Dermis blood vessel endothelial cell (primary cell): ENCODE measurements at regions not wholly inside any gene's neighbourhood (a gene's known extent, or its start where the extent isn't known, plus 50 kb on each side); places are given as distances from the start of the nearest gene placed in this dataset.

ENCODE experiments used
- DNase-seq: peaks from one replicate; pipeline ENCODE4 v3.0.0; 2010

DNA sequence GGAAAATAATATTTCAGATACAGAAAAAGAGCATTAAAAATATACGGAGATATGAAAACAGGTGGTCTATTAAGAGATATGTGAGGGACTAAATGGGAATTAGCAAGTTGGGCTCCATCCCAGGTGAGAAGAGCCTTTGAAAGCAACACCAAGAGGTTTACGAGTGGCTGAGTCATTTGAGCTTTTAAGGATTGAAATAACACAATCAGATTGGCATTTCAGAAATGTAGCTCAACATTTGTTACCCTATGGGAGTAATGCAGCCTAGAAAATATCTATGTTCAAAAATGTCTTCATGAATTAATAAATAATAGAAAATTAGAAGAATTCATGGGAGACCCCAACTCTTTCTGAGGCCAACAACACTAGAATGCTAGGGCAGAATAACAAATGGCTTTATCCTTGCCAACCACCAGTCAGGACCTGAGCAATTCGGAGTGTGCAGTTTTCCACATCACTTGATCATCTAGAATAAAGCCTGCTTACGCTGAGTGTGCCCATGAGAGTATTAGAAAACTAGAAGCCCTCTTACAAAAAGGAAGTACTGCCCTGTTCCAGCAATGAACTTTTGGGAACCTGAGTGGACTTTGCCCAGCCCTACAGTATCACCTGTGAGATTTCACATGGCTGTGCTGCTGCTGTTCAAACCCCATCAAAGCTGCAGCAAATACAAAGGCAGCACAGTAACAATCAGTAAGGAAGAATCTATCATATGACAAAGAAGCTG is 538.0 kb upstream of the CAMK1G start:
- DNase-seq: no peak

DNA sequence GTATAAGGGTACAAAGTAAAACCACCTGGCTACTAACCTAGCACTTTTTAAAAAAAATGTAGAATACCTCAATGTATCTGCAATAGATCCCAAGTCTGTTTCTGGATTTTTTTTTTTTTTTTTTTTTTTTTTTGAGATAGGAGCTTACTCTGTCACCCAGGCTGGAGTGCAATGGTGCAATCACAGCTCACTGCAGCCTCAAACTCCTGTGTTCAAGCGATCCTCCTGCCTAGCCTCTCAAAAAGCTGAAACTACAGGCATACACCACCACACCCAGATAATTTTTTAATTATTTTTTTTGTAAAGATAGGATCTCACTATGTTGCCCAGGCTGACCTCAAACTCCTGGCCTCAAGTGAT is 537.5 kb upstream of the CAMK1G start:
- no peak for DNase-seq

DNA sequence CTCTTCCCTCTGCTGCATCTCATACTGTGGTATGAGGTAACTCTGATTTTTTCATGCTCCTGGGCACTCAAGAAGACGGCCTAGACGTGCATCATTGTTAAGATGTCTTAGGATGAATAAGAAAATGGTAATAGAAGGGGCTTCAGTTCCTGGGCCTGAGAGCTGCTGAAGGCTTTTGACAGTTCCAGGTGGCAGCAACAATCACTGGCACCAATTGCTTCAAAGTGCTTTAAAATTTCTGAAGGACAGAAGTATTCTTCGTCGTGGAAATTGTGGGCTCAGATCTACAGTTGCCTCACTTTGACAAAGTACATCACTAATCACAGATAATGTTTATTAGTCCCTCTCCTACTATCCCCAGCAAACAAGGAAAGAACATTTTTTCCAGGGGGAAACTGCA is 536.6 kb upstream of the CAMK1G start:
- no peak for DNase-seq

DNA sequence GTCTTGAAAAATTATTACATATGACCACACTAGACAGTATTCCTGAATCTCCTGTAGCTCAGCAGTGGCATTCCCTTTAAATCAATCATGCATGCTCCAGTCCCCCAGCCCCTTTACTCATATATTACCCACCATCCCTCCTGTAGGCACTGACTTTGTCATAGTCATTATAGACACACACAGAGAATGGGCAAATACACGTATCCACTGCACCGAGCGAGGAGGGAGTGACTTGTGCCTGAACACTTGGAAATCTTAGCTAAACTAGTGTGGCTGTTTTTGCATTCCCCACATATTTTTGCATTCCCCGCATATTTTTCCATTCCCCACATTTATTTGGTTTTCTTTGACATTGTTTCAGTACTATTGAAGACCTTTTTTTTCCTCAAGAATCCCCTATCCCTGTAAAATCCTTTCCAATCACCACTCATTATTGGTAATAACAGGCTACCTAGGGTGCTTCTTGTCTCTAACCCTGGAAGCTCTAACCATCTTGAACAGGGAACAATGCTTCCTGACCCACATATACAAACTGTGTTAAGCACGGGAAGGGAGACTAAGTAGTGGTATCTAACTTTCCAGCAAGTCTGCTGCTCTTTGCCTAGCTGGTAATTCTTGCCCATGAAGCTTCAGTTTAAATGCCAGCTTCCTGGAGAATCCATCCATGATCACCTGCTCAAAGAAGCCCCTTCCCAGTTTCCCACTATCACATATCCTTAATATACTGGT is 534.4 kb upstream of the CAMK1G start:
- DNase-seq: no peak

DNA sequence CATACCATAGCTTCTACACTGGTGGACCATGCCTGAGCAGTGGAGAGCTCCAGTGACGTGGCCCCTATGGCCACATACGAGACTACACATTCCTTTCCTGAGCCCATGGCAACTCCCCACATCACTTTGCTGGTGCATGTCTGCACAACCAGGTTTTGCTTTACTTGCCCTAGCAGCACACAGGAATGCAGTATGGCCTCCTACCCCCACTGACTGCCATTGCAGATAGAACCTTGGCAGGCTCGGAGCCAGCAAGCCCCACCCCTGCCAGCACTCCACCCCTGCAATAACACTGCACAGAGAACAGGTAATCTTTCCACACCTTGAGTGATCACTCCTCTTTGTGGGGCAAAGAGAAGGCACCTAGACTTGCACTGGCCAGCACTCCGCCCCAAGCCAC is 531.9 kb upstream of the CAMK1G start:
- no peak for DNase-seq

DNA sequence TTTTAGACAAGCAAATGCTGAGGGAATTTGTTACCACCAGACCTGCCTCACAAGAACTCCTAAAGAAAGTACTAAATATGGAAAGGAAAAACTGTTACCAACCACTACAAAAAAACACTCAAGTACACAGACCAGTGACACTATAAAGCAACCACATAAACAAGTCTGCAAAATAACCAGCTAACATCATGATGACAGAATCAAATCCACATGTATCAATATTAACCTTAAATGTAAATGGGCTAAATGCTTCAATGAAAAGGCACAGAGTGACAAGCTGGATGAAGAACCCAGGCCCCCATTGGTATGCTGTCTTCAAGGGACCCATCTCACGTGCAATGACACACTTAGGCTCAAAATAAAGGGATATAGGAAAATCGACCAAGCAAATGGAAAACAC is 529.9 kb upstream of the CAMK1G start:
- DNase-seq: no peak

DNA sequence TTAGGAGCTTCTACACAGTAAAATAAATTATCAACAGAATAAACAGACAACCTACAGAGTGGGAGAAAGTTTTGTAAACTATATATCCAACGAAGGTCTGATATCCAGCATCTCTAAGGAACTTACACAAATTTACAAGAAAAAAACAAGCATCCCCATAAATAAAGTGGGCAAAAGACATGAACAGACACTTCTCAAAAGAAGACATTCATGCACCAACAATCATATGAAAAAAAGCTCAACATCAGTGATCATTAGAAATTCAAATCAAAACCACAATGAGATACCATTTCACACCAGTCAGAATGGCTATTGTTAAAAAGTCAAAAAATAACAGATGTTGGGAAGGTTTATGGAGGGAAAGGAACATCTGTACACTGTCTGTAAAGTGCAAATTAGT is 526.4 kb upstream of the CAMK1G start:
- DNase-seq: no peak

DNA sequence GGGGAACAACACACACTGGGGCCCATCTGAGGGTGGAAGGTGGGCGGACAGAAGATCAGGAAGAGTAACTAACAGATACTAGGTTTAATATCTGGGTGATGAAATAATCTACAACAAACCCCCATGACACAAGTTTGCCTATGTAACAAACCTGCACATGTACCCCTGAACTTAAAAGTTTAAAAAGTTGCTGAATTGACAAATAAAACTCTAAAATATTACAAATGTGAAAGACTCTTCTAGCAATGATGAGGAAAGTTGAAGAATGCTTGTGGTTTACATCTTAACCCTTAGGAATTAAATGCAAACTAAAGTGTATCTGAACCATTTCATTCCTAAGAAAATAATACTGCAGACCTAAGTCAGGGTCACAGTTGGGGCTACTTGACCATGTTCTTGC is 525.6 kb upstream of the CAMK1G start:
- no peak for DNase-seq

DNA sequence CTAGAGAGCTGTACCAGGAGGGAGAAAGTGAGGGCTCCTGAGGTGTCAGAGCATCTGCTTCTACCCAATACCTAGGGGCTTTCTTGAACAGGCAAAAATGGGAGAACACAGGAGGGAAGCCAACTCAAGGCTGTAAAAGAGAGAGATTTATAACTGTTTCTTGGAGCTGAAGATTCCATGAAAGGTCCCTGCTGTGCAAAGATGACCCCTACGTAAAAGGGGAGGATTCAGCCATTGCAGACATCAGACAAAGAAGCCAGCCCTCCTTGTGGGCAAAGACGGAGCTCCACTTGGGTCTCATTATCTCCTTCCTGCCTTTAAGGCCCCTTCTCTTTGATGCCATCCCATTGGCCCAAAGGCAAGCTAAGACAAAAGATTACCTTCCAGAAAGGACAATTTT is 524.1 kb upstream of the CAMK1G start:
- no peak for DNase-seq

DNA sequence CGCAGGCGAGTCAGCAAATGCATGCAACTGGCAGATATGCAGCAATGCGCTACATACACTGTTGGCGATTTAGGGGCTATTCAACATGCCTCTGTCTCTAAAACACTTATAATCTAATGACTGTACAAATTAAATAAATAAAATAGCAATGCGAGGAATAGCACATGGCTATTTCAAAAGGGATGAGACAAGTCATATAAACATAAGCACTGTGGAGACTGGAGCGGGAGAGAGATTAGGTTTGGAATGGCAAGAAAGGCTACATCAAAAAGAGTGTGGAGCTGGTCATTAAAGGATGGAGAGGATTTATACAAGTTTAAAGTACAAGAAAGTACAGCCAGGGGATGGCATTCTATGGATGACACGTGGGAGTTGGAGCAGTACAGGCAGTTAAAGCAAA is 523.5 kb upstream of the CAMK1G start:
- DNase-seq: no peak

DNA sequence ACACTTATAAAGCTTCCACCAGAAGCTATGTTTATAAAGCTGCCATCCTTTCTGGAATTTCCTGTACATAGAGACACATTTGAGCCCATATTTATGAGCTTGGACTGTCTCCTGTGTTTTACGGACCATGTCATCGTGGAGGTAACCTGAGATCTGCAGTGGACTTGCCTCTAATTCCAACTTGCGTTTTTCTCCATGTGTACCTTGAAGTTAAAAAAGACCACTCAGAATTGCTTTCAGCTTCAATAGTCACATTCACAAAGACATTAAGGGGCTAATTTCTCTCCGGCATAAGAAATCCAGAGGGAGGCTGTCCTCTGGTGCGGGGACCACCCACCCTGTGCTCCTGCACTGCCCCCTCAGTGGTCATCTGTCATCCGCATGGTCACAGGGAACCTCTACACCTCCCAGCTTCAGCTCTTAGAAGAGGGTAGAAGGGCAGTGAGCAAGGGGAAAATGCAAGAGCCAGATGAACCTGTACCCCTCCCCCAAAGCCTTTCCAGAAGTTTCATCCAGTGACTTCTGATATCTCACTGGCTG is 521.4 kb upstream of the CAMK1G start:
- DNase-seq: no peak

DNA sequence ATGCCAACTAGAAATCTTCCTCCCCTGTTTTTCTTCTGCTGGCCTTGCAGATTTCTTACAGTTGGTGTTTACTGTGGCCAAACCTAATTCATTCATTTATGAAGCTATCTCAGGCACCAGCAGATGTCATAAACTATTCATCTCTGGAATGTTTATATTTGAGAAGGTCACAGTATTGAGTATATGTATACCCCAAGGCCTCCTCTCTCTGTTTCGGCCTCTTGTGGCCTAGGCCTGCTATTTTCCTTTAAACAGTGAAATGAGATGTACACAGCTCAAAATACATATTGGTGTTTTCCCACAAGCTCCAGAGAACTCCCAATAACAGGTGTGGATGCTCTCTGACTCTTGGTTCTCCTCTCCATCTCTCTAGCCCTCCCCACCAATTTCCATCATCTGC is 520.7 kb upstream of the CAMK1G start:
- no peak for DNase-seq

DNA sequence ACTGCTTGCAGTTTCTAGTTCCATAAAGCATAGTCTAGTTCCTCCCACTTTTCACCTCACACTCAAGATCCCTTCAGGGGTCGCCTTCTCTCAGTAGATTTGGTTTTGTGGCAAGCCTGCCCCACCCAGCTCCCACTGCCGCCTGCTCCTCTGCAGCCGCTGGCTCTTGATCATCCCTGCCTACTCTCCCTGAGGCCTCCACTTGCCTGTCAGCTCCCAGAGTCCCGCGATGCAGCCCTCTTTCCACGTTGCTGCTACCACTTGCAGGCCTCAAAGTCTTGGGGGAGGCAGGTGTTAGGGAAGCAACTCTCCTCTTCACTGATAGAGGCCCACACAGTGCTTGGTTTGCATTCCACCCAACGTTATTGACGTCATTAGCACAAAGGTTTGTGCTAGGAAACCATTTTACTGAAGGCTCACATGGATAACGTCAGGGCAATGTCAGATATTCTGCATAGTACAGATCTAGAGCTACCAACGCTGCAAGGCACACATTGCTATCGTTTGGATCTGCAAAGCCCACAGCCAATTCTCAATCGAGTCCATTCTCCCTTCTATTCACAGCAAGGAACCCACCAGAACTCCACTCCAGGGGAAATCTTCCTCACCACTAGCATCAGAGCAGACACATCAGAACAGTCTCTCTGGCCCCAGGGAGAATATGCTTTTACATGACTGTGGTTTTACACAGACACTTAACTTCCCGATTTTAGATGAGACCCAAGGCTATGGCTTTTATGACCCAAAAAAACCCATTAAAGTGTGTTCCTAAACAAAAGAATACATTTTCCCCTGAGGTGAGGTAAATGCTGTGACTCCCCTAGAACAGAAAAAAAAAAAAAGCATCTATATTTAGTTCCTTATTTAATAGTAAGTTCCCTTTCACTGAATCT is 519.5 kb upstream of the CAMK1G start:
- DNase-seq: no peak

DNA sequence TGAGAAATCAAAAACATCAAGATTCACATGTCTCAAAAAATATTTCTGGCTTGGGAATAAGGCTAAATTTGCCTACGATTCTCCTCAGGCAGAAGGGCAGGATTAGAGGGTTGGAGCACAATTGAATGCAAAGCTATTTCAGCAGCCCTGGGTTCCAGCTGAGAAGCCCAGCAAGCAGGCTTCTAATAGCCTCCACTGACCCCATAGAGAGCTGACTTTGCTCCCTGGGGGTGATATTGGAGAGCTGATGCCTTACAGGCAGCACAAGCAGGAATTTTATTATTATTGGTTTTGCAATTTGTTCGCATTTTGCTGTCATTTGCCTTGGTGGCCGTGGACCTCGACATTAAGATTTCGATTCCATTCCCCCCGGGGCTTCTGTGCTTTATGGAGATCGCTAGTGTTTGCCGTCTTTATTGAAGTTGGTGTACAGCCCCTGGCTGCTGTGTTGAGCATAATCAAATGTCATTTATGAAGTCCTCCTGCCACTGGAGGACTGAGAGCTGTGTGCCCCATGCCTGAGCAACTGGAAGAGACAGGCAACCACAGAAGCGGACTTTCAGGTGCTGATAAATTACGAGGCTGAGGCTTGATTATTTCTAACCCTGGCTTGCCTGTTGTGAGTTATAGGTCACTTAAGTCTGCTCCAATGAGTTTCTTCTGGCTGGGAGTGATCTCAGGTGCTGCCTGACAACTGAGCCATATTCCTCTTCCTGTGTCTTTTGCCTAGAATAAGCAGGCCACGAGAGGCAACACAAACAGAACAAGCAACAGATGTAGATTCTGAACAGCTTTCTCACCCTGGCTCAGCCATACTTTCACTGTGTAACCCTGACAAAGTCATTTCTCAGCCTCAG is 518.4 kb upstream of the CAMK1G start:
- DNase-seq: no peak

DNA sequence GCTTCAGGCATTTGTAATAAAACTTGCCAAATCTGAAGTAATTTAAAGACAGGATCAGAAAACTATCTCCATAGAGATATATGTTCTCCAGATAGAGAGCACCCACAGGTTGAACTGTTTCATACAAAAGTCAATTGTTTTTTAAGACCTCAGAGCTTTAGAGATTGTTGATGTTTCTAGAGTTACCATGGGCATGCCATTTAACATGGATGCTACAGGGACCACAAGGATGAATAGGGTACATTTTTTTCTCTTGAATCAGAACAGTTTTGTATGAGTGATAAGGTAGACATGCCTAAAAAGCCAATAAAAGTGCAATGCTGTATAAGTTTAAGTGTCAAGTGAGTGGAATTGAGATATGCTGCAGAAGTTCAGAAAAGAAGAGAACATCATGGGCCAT is 511.0 kb upstream of the CAMK1G start:
- DNase-seq: no peak

DNA sequence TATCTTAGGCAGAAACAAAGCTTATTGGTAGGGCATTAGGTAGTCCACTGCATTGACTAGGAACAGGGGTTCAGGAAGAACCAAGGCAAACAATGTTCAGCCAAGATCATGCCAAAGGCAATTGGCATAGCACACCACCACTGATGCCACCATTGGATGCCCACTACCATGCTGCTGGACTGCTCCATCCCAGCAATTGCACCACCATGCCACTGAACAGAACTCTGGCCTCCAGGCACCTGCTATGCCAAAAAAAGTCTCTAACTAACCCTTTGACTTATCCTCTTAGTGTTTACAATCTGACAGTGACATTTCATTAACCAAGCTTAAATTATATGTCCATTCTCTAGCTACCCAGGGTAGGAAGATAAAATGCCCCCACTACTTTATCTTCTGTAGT is 509.6 kb upstream of the CAMK1G start:
- DNase-seq: no peak

DNA sequence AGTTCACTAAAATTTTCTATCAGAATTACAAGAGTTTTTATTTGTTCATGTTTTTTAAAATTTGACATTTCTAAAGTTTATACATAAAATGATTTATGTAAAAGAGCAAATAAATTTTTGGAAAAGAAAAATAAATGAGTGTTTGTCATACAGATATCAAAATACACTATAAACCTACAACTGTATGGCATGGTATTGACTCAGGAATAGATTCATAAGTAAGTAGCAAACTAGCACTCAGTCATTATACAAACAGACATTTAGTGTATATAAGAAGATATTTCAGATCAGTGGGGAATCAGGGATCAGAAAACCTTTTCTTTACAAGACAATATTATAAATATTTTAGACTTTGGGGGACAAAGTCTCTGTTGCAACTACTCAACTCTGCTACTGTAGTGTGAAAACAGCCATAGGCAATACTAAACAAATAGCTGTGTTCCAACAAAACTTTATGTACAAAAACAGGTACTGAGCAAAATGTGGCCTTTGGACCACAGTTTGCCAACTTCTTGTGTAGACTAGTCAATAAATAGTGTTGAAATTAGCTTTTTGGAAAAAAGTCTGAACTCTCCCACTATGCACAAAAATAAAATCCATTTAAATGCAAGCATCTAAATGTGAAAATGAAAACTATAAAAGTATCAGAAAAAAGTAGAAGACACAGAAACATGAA is 508.8 kb upstream of the CAMK1G start:
- DNase-seq: no peak

DNA sequence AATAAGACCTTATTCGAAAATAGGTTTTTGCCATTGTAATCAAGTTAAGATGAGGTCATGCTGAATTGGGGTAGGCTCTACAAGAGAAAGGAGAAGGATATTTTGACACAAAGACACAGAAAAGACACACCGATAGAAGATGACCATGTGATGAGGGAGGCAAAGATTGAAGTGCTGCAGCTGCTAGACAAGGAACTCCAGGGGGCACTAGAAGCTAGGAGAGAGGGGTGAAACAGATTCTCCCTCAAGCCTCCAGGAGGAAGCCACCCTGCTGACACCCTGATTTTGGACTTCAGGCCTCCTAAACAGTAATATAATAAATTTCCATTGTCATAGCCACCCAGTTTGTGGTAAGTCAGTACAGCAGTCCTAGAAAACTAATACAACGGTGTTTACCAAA is 506.8 kb upstream of the CAMK1G start:
- peak; percentile 26 for DNase-seq

DNA sequence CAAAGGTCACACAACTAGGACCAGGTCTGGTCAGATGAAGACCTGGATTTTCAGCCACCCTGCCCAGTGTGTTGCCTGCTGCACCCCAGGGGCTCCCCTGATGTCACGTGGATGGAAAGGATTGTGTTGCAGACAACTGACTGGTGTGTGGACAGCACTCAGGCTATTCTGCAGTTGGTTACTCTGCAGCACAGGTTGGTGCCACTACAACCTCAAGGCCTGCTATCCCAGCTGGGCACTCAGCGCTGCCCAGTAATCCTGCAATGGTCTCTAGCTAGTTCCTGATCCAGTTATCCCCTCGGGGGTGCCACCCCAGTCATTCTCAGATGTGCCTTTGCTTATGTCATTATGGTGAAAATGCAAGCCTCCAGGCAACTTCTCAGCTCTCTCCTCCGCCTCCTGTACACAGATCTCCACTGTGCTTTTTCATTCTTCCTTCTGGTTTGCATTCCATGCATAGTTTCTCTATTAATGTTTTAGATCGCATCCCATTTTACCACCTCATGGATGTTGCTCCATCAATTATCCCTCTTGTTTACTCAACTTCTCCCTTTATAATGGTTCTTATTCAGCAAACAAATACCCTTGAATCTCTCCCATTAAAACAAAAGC is 503.2 kb upstream of the CAMK1G start:
- DNase-seq: no peak

DNA sequence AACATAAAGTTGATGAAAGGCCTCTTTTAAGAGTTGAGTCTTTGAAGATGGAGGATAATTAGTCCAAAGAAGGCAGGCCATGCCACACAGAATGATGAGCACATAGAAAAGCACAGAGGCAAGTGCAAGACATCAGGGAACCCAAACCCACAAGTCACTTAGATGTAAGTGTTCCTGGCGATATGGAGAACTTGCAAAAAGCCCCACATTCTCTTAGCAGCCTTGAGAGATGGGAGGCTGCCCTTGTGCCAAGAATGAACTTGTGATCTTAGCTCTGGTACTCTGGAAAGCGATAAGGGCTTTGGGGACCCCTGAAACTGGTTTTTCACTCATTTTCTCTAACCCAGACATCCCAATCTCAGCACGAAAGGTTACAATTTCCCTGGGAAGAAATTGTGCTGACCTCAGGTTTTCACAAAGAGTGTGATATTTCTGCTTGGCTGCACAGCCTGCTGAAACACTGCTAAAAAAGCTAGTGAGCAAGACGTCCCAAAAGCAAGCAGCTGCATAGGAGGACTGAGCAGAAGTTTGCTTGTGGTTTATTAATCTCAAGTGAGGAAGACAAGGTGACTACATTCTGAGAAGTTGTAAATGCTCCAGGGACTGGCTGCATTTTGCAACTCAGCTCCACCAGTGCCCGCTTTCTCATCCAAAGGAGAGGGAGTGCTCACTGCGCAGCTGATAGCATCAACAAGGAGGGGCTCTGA is 496.9 kb upstream of the CAMK1G start:
- no peak for DNase-seq

DNA sequence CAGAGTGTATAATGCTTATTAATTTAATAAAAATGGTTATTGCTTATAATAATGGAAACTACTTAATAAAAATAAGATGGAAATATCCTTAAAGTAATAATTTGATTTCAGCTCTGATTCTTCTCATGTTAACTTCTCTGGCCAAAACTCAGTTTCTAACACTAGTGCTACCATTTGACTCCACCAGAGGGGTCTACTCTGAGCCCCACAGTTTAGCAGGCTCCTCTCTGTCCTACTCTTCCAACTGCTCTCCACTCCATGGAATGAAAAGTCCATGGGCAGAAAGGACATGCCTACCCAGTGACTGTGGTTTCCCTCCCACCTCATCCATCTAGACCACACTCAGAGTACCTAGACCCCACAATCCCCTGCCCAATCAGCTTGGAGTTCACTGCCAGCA is 489.1 kb upstream of the CAMK1G start:
- no peak for DNase-seq
